SU-DHL-6 (cell line): ENCODE measurements at regions not wholly inside any gene's neighbourhood (a gene's known extent, or its start where the extent isn't known, plus 50 kb on each side); places are given as distances from the start of the nearest gene placed in this dataset.

Source experiments
- H2AFZ ChIP-seq: fragments of 200-600 bp; sonication (generic); 2 replicates; pipeline ENCODE4 v1.6.1; 2014; ENCODE audit warnings: low read depth, mild to moderate bottlenecking, moderate library complexity, mixed read lengths, antibody characterized with exemption, low read length; ENCODE audit not compliant: severe bottlenecking
- H3F3A ChIP-seq: fragments of 200-600 bp; shearing (Covaris generic); 2 replicates; pipeline ENCODE4 v1.6.0; 2016; ENCODE audit warnings: antibody characterized with exemption, mild to moderate bottlenecking; ENCODE audit not compliant: insufficient read depth
- H3K27ac ChIP-seq: fragments of 200-600 bp; sonication (generic); 2 replicates; pipeline ENCODE4 v1.5.1; 2016; ENCODE audit warnings: low read depth, mild to moderate bottlenecking, low read length, moderate library complexity, mixed read lengths
- H3K27me3 ChIP-seq: fragments of 200-600 bp; sonication (generic), shearing (Covaris generic); 2 replicates; pipeline ENCODE4 v1.6.0; 2014; ENCODE audit warnings: mild to moderate bottlenecking, low read length
- H3K36me3 ChIP-seq: fragments of 200-600 bp; sonication (generic); 2 replicates; pipeline ENCODE4 v1.6.1; 2014; ENCODE audit warnings: mild to moderate bottlenecking, low read length, mixed read lengths
- H3K4me2 ChIP-seq: fragments of 300-600, 200-600 bp; shearing (Covaris generic), sonication (generic); 2 replicates; pipeline ENCODE4 v1.6.0; 2014; ENCODE audit warnings: low read length, low read depth, mild to moderate bottlenecking; ENCODE audit not compliant: poor library complexity, severe bottlenecking
- H3K4me3 ChIP-seq: fragments of 200-600 bp; sonication (generic); 2 replicates; pipeline ENCODE4 v1.5.1; 2014; ENCODE audit warnings: antibody characterized with exemption, low read length, mild to moderate bottlenecking, mixed read lengths; ENCODE audit not compliant: insufficient read depth, poor library complexity, severe bottlenecking
- H3K79me2 ChIP-seq: fragments of 200-600 bp; sonication (generic); 2 replicates; pipeline ENCODE4 v1.6.1; 2014; ENCODE audit warnings: mild to moderate bottlenecking, low read length, moderate library complexity; ENCODE audit not compliant: insufficient read depth
- H3K9ac ChIP-seq: fragments of 200-600 bp; sonication (generic); 2 replicates; pipeline ENCODE4 v1.7.0; 2014; ENCODE audit warnings: mild to moderate bottlenecking, low read length
- H3K9me2 ChIP-seq: fragments of 200-600 bp; sonication (generic); replicated peaks from 2 replicates; pipeline ENCODE4 v1.6.1; 2014; ENCODE audit warnings: low read length; ENCODE audit not compliant: insufficient read depth
- H3K9me3 ChIP-seq: fragments of 200-600 bp; sonication (generic); 2 replicates; pipeline ENCODE4 v1.6.1; 2014; ENCODE audit warnings: low read length, mixed read lengths; ENCODE audit not compliant: insufficient read depth
- H4K20me1 ChIP-seq: fragments of 200-600 bp; sonication (generic); 2 replicates; pipeline ENCODE4 v1.6.1; 2014; ENCODE audit warnings: low read depth, mild to moderate bottlenecking, antibody characterized with exemption, low read length, moderate library complexity, mixed read lengths
- CTCF ChIP-seq: fragments of 200-600 bp; sonication (generic); IDR thresholded peaks from one replicate; pipeline ENCODE4 v1.5.1; 2017; ENCODE audit warnings: antibody characterized with exemption, mild to moderate bottlenecking, low read length, moderate library complexity; ENCODE audit not compliant: insufficient read depth, poor library complexity, severe bottlenecking
- EZH2phosphoT487 ChIP-seq: fragments of 200-600 bp; sonication (generic), shearing (Covaris generic); conservative IDR thresholded peaks from 2 replicates; pipeline ENCODE4 v1.6.1; 2018; ENCODE audit warnings: mild to moderate bottlenecking, antibody characterized with exemption, low read length, moderate library complexity, mixed read lengths

DNA sequence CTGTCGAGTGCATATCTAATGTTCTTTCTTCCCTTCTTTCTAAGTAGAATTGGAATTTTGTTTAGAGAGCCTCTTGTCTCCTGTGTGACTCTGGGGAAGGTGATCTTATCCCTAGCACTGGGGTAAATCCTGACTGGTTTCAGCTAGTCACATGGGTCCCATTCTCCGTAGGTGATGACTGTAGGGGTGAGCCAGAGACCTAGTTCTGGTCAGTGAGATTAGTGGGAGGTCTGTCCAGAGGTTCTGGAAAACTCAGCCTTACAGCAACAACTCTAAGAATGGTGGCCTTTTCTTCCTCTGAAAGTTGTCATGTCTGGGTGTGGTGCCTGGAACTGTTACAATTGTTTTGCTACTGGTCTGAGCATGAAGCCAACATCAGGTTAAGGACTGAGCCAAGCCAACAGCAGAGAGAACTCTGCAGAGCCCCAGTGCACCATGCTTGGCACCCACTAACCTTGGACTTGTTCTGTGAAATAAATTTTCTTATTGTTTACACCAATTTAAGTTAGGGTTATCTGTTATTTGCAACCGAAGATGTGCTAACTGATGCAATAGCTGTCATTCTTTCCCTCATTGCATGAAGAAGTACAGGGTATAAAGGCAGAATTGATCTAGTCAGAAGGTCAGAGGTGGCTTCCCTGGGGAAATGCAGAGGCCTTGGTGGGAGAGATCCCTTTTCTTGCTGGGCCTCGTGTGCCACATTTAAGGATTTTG lies 56.8 kb upstream of the TULP4 start:
- TF ChIP-seq EZH2phosphoT487 = no peak
- TF ChIP-seq CTCF = no peak
- H3K36me3 ChIP-seq = no peaks in the 10 kb centered on the region
- no peaks in the 10 kb centered on the region for H3K9me3 ChIP-seq
- no peak overlapping the region for H3K4me2 ChIP-seq
- H3K9me2 ChIP-seq = no peaks in the 10 kb centered on the region
- H2AFZ ChIP-seq = no peak overlapping the region
- no peaks in the 10 kb centered on the region; the same call in 1 of the 2 replicates for H4K20me1 ChIP-seq
- H3K79me2 ChIP-seq = peaks cover 99% of the 10 kb centered on the region
- no peak overlapping the region for H3K9ac ChIP-seq
- H3K27ac ChIP-seq = no peak overlapping the region
- H3K27me3 ChIP-seq = no peaks in the 10 kb centered on the region
- no peaks in the 10 kb centered on the region; the same call in 1 of the 2 replicates for H3F3A ChIP-seq
- no peak overlapping the region for H3K4me3 ChIP-seq

DNA sequence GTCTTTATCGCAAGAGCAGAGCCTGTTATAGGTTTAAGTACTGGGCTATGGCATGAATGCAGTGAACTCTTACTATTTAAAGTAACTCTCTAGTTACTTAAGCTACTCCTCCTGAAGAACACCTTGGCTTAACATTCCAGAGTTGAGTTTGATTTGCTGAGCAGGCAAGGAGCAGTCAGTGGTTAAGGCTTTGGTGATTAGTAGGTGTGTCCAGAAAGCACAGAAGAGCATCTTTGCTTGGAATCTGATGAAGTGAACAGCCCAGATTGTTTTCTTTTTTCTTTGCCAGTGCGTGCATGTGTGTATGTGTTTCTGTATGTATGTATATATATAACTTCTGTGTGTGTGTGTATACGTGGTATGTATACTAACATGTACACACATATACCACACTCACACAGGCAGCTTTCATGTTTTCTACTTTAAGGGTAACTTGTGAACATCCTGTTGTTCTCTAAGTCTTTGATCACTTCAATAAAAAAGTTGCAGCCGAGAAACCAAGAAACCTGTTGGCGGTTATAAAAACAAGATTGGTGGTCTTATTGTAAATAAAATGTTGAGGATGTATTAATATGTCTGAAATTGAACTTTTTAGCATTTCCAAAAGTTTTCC lies 56.2 kb upstream of the TULP4 start:
- H4K20me1 ChIP-seq = no peaks in the 10 kb centered on the region; the same call in 1 of the 2 replicates
- no peak overlapping the region for H2AFZ ChIP-seq
- H3K9ac ChIP-seq = no peak overlapping the region
- no peak overlapping the region for H3K4me3 ChIP-seq
- H3F3A ChIP-seq = no peaks in the 10 kb centered on the region
- no peaks in the 10 kb centered on the region for H3K9me2 ChIP-seq
- no peak overlapping the region for H3K27ac ChIP-seq
- TF ChIP-seq EZH2phosphoT487 = no peak
- no peak for TF ChIP-seq CTCF
- H3K79me2 ChIP-seq = peaks cover 99% of the 10 kb centered on the region
- no peak overlapping the region for H3K4me2 ChIP-seq
- no peaks in the 10 kb centered on the region for H3K9me3 ChIP-seq
- H3K36me3 ChIP-seq = no peaks in the 10 kb centered on the region
- no peaks in the 10 kb centered on the region for H3K27me3 ChIP-seq

GRCh38 chr6:158256746-158257424 lies 55.4 kb upstream of the TULP4 start:
- Histone ChIP-seq H3K27ac (no peak overlapping the region), H2AFZ (no peak overlapping the region), H3F3A (no peaks in the 10 kb centered on the region), H3K9me3 (no peaks in the 10 kb centered on the region), H3K27me3 (no peaks in the 10 kb centered on the region), H3K9ac (no peak overlapping the region), H3K4me2 (no peak overlapping the region), H3K36me3 (no peaks in the 10 kb centered on the region), H3K9me2 (no peaks in the 10 kb centered on the region), H3K4me3 (no peak overlapping the region), H3K79me2 (peaks cover 98% of the 10 kb centered on the region), H4K20me1 (no peaks in the 10 kb centered on the region; the same call in 1 of the 2 replicates)
- TF ChIP-seq CTCF (no peak), EZH2phosphoT487 (no peak)
